Amygdala (tissue), 56 donors: ENCODE measurements at regions not wholly inside any gene's neighbourhood (a gene's known extent, or its start where the extent isn't known, plus 50 kb on each side); places are given as distances from the start of the nearest gene placed in this dataset.

Experiments used
- DNase-seq, 56 donors: peaks; one replicate each; lab custom pipeline; 2025; lab: John Stamatoyannopoulos, UW

- no peak for DNase-seq
These were observed 51.7 kb upstream of the CLNK start for GRCh38 chr4:10736266-10736665.

- no peak for DNase-seq
These were observed 50.1 kb upstream of the CLNK start for GRCh38 chr4:10734697-10735096.
